Lower leg skin (tissue), 3 donors: ENCODE measurements at regions not wholly inside any gene's neighbourhood (a gene's known extent, or its start where the extent isn't known, plus 50 kb on each side); places are given as distances from the start of the nearest gene placed in this dataset.

Experiments used
- CTCF ChIP-seq, 3 donors: fragments of 450-650 bp; IDR thresholded peaks; one replicate each; pipeline ENCODE4 v1.5.1; 2016; ENCODE audit warnings: antibody characterized with exemption in 3 of 3, mild to moderate bottlenecking in 3 of 3, moderate library complexity in 2 of 3
- POLR2A ChIP-seq, 2 donors: fragments of 450-650 bp; IDR thresholded peaks; one replicate each; pipeline ENCODE4 v1.6.1; 2016 to 2017; ENCODE audit warnings: antibody characterized with exemption in 2 of 2, mild to moderate bottlenecking in 1 of 2, moderate library complexity in 1 of 2

- TF ChIP-seq POLR2A (IDR thresholded peaks at IDR 0.05), result no peak
- TF ChIP-seq CTCF (IDR thresholded peaks at IDR 0.05), result no peak
Measured at GRCh38 chr9:108411632-108412031, 444.2 kb downstream of the ACTL7B start.
